Smooth muscle cell (in vitro differentiated cells): ENCODE measurements at regions not wholly inside any gene's neighbourhood (a gene's known extent, or its start where the extent isn't known, plus 50 kb on each side); places are given as distances from the start of the nearest gene placed in this dataset.
"Not testable (repeated sequence)": the region's sequence is repeated elsewhere in the genome, so short reads cannot be mapped to it uniquely, and the experiment has no call there.

Experiments
- DNase-seq: peaks from one replicate; lab custom pipeline; 2025; ENCODE audit not compliant: unreplicated experiment; lab: John Stamatoyannopoulos, UW
- H2AFZ ChIP-seq: fragments of 200-600 bp; sonication (generic); 2 replicates; pipeline ENCODE4 v1.6.0; 2016; ENCODE audit warnings: antibody characterized with exemption, low read depth, mild to moderate bottlenecking
- H3F3A ChIP-seq: fragments of 200-600 bp; sonication (generic); 2 replicates; pipeline ENCODE4 v1.6.0; 2017; ENCODE audit warnings: antibody characterized with exemption, low read depth
- H3K27ac ChIP-seq: fragments of 200-600 bp; sonication (generic); 2 replicates; pipeline ENCODE4 v1.5.1; 2016; ENCODE audit warnings: low read depth, mild to moderate bottlenecking
- H3K27me3 ChIP-seq: fragments of 200-600 bp; sonication (generic); 2 replicates; pipeline ENCODE4 v1.6.1; 2016; ENCODE audit warnings: low read depth, mild to moderate bottlenecking
- H3K36me3 ChIP-seq: fragments of 200-600 bp; sonication (generic); 2 replicates; pipeline ENCODE4 v1.5.1; 2016; ENCODE audit warnings: low read depth
- H3K4me1 ChIP-seq: fragments of 200-600 bp; sonication (generic); 2 replicates; pipeline ENCODE4 v1.5.1; 2016; ENCODE audit warnings: low read depth
- H3K4me2 ChIP-seq: fragments of 200-600 bp; sonication (generic); 2 replicates; pipeline ENCODE4 v1.6.0; 2016; ENCODE audit warnings: mild to moderate bottlenecking
- H3K4me3 ChIP-seq: fragments of 200-600 bp; sonication (generic); 2 replicates; pipeline ENCODE4 v1.5.1; 2016; ENCODE audit warnings: mild to moderate bottlenecking
- H3K79me2 ChIP-seq: fragments of 200-600 bp; sonication (generic); 2 replicates; pipeline ENCODE4 v1.6.0; 2016; ENCODE audit warnings: low read depth, mild to moderate bottlenecking
- H3K9ac ChIP-seq: fragments of 200-600 bp; sonication (generic); 2 replicates; pipeline ENCODE4 v1.6.0; 2016; ENCODE audit warnings: low read depth
- H3K9me3 ChIP-seq: fragments of 200-600 bp; sonication (generic); replicated peaks from 2 replicates; pipeline ENCODE4 v1.5.1; 2016; ENCODE audit warnings: low read depth
- H4K20me1 ChIP-seq: fragments of 200-600 bp; sonication (generic); 2 replicates; pipeline ENCODE4 v1.6.0; 2016; ENCODE audit warnings: low read depth
- CTCF ChIP-seq: fragments of 200-600 bp; sonication (generic); IDR thresholded peaks from 2 replicates; pipeline ENCODE4 v1.5.1; 2017; ENCODE audit warnings: borderline replicate concordance, mild to moderate bottlenecking, antibody characterized with exemption; ENCODE audit not compliant: insufficient read depth, poor library complexity, severe bottlenecking
- WGBS: methylation state at CpG from one replicate; pipeline ENCODE4 v1.1.7; 2016; ENCODE audit warnings: low lambda C conversion rate; 5-methylcytosine and 5-hydroxymethylcytosine counted together

- no peaks in the 10 kb centered on the region for H4K20me1 ChIP-seq
- no peak overlapping the region for H3K4me3 ChIP-seq
- DNase-seq, result no peak
- peak overlapping the region; percentile 5 for H2AFZ ChIP-seq
- no peaks in the 10 kb centered on the region for H3K36me3 ChIP-seq
- H3K4me2 ChIP-seq, result no peak overlapping the region
- no peaks in the 10 kb centered on the region for H3K79me2 ChIP-seq
- H3F3A ChIP-seq, result no peaks in the 10 kb centered on the region
- H3K9ac ChIP-seq, result no peak overlapping the region
- 96% methylated on average over 5 of the region's 5 CpGs for WGBS
- H3K9me3 ChIP-seq, result no peaks in the 10 kb centered on the region
- no peak overlapping the region for H3K27ac ChIP-seq
- peaks cover 11% of the 10 kb centered on the region for H3K4me1 ChIP-seq
- TF ChIP-seq CTCF, result no peak
- H3K27me3 ChIP-seq, result no peaks in the 10 kb centered on the region
Observed at GRCh38 chr2:53127061-53127650, 640.4 kb upstream of the CHAC2 start.

GRCh38 chr2:53114991-53115390, 652.6 kb upstream of the CHAC2 start:
- Histone ChIP-seq H3K36me3 (no peaks in the 10 kb centered on the region), H3K4me2 (no peak overlapping the region), H3K27me3 (no peaks in the 10 kb centered on the region), H3K4me1 (peaks cover 5% of the 10 kb centered on the region), H3K9me3 (no peaks in the 10 kb centered on the region), H4K20me1 (no peaks in the 10 kb centered on the region), H3K9ac (no peak overlapping the region), H3K27ac (no peak overlapping the region), H3K4me3 (no peak overlapping the region), H2AFZ (no peak overlapping the region), H3F3A (no peaks in the 10 kb centered on the region), H3K79me2 (no peaks in the 10 kb centered on the region)
- DNase-seq, result no peak
- 100% methylated on average over 1 of the region's 1 CpG for WGBS
- TF ChIP-seq CTCF, result no peak

GRCh38 chr2:53114582-53114981, 653.0 kb upstream of the CHAC2 start:
- H2AFZ ChIP-seq, result no peak overlapping the region
- WGBS, result 92% methylated on average over 2 of the region's 2 CpGs
- TF ChIP-seq CTCF, result no peak
- H3K4me3 ChIP-seq, result no peak overlapping the region
- no peaks in the 10 kb centered on the region for H3F3A ChIP-seq
- peaks cover 5% of the 10 kb centered on the region for H3K4me1 ChIP-seq
- no peaks in the 10 kb centered on the region for H3K27me3 ChIP-seq
- no peak overlapping the region for H3K4me2 ChIP-seq
- DNase-seq, result no peak
- H3K79me2 ChIP-seq, result no peaks in the 10 kb centered on the region
- no peaks in the 10 kb centered on the region for H3K36me3 ChIP-seq
- H4K20me1 ChIP-seq, result no peaks in the 10 kb centered on the region
- H3K27ac ChIP-seq, result no peak overlapping the region
- no peak overlapping the region for H3K9ac ChIP-seq
- H3K9me3 ChIP-seq, result no peaks in the 10 kb centered on the region

GRCh38 chr2:53112408-53112807, 655.2 kb upstream of the CHAC2 start:
- H3K79me2 ChIP-seq, H3F3A ChIP-seq, H3K4me1 ChIP-seq, DNase-seq, H3K27ac ChIP-seq, H3K36me3 ChIP-seq, H3K9me3 ChIP-seq, H2AFZ ChIP-seq, H3K9ac ChIP-seq, H3K27me3 ChIP-seq, H3K4me2 ChIP-seq, H4K20me1 ChIP-seq, H3K4me3 ChIP-seq: not testable (repeated sequence)
- 68% methylated on average over 9 of the region's 9 CpGs for WGBS
